ENCODE measurements at regions not wholly inside any gene's neighbourhood (a gene's known extent, or its start where the extent isn't known, plus 50 kb on each side); places are given as distances from the start of the nearest gene placed in this dataset.

- Histone ChIP-seq H3K36me3 (ENCODE audit: insufficient read depth, low read length, poor library complexity, severe bottlenecking) (no peaks in the 10 kb centered on the region), H3K4me1 (ENCODE audit: insufficient read depth, low read length, poor library complexity, severe bottlenecking) (no peaks in the 10 kb centered on the region), H3K27me3 (replicated peaks; ENCODE audit: insufficient read depth, low read depth, low read length, poor library complexity) (no peaks in the 10 kb centered on the region), H3K27ac (ENCODE audit: low read depth, low read length, poor library complexity, severe bottlenecking) (no peak overlapping the region), H3K4me3 (ENCODE audit: low read depth, low read length, poor library complexity, severe bottlenecking) (no peak overlapping the region), H3K9me3 (ENCODE audit: low read depth, low read length, poor library complexity, severe bottlenecking) (no peaks in the 10 kb centered on the region)
- DNase-seq (ENCODE audit: low spot score) = peak; percentile 19
- BruUV-seq (replicated peaks) = no TSS peak
- intact Hi-C loops (cut with micrococcal nuclease; ENCODE audit: unreplicated experiment) = loop anchor here (5.0 kb wide), 1 partner anchor 141 kb away; no protein-coding TSS in a partner anchor
- ChIA-PET POLR2A (ENCODE audit: low non-redundant PET) (no interaction called here), CTCF (no interaction called here)
- TF ChIP-seq EZH2 (IDR thresholded peaks at IDR 0.05; ENCODE audit: borderline replicate concordance, low read depth, low read length, poor library complexity, severe bottlenecking) = no peak
- TF ChIP-seq CTCF (conservative IDR thresholded peaks at IDR 0.05; ENCODE audit: low read depth, low read length) = 0 out of 2 replicates have a peak, but pooled peaks have one; percentile 28
These were observed 197.0 kb downstream of the GLRX3 start for GRCh38 chr10:130333185-130333584.

GRCh38 chr10:130335336-130335735, 199.1 kb downstream of the GLRX3 start:
- ChIA-PET CTCF (no interaction called here), POLR2A (ENCODE audit: low non-redundant PET) (no interaction called here)
- no TSS peak for BruUV-seq (replicated peaks)

GRCh38 chr10:130336617-130337304, 200.6 kb downstream of the GLRX3 start:
- H3K36me3 ChIP-seq (ENCODE audit: insufficient read depth, low read length, poor library complexity, severe bottlenecking) = no peaks in the 10 kb centered on the region
- intact Hi-C loops (cut with micrococcal nuclease; ENCODE audit: unreplicated experiment) = no loop called here
- H3K27me3 ChIP-seq (replicated peaks; ENCODE audit: insufficient read depth, low read depth, low read length, poor library complexity) = no peaks in the 10 kb centered on the region
- no peak overlapping the region for H3K27ac ChIP-seq (ENCODE audit: low read depth, low read length, poor library complexity, severe bottlenecking)
- TF ChIP-seq EZH2 (IDR thresholded peaks at IDR 0.05; ENCODE audit: borderline replicate concordance, low read depth, low read length, poor library complexity, severe bottlenecking) (no peak), CTCF (conservative IDR thresholded peaks at IDR 0.05; ENCODE audit: low read depth, low read length) (peak; percentile 48)
- H3K4me1 ChIP-seq (ENCODE audit: insufficient read depth, low read length, poor library complexity, severe bottlenecking) = no peaks in the 10 kb centered on the region
- POLR2A ChIA-PET (ENCODE audit: low non-redundant PET) = no interaction called here
- H3K9me3 ChIP-seq (ENCODE audit: low read depth, low read length, poor library complexity, severe bottlenecking) = no peaks in the 10 kb centered on the region
- BruUV-seq (replicated peaks) = no TSS peak
- DNase-seq (ENCODE audit: low spot score) = peak; percentile 10
- CTCF ChIA-PET = no interaction called here
- no peak overlapping the region for H3K4me3 ChIP-seq (ENCODE audit: low read depth, low read length, poor library complexity, severe bottlenecking)

More at GRCh38 chr10:130335336-130335735, 199.1 kb downstream of the GLRX3 start:
- intact Hi-C loops (cut with micrococcal nuclease; ENCODE audit: unreplicated experiment) = no loop called here
- no peaks in the 10 kb centered on the region for H3K36me3 ChIP-seq (ENCODE audit: insufficient read depth, low read length, poor library complexity, severe bottlenecking)
- no peak for DNase-seq (ENCODE audit: low spot score)
- no peaks in the 10 kb centered on the region for H3K9me3 ChIP-seq (ENCODE audit: low read depth, low read length, poor library complexity, severe bottlenecking)
- TF ChIP-seq CTCF (conservative IDR thresholded peaks at IDR 0.05; ENCODE audit: low read depth, low read length) (no peak), EZH2 (IDR thresholded peaks at IDR 0.05; ENCODE audit: borderline replicate concordance, low read depth, low read length, poor library complexity, severe bottlenecking) (no peak)
- H3K27me3 ChIP-seq (replicated peaks; ENCODE audit: insufficient read depth, low read depth, low read length, poor library complexity) = no peaks in the 10 kb centered on the region
- no peaks in the 10 kb centered on the region for H3K4me1 ChIP-seq (ENCODE audit: insufficient read depth, low read length, poor library complexity, severe bottlenecking)
- H3K27ac ChIP-seq (ENCODE audit: low read depth, low read length, poor library complexity, severe bottlenecking) = no peak overlapping the region
- no peak overlapping the region for H3K4me3 ChIP-seq (ENCODE audit: low read depth, low read length, poor library complexity, severe bottlenecking)

Data from A673 (cell line).